WI38 (cell line): ENCODE measurements at regions not wholly inside any gene's neighbourhood (a gene's known extent, or its start where the extent isn't known, plus 50 kb on each side); places are given as distances from the start of the nearest gene placed in this dataset.

Experiments used
- H3K4me3 ChIP-seq: 2 replicates; pipeline ENCODE4 v1.5.1; 2011; ENCODE audit warnings: low read depth, mild to moderate bottlenecking, control low read depth, low read length
- TF ChIP-seq, protein P1 (sequence below): IDR thresholded peaks from 2 replicates; pipeline ENCODE4 v1.5.1; 2012; ENCODE audit warnings: low read depth, mild to moderate bottlenecking, control low read depth, low read length

DNA sequence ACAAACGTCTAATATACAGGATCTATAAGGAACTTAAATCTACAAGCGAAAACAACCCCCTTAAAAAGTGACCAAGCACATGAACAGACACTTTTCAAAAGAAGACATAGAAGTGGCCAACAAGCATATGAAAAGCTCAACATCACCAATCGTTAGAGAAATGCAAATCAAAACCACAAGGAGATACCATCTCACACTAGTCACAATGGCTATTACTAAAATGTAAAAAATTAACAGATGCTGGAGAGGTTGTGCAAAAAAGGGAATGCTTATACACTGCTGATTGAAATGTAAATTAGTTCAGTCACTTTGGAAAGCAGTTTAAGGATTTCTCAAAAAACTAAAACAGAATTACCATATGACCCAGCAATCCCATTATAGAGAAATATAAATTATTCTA lies 1148.5 kb upstream of the FAM98A start:
- TF ChIP-seq, protein P1, sequence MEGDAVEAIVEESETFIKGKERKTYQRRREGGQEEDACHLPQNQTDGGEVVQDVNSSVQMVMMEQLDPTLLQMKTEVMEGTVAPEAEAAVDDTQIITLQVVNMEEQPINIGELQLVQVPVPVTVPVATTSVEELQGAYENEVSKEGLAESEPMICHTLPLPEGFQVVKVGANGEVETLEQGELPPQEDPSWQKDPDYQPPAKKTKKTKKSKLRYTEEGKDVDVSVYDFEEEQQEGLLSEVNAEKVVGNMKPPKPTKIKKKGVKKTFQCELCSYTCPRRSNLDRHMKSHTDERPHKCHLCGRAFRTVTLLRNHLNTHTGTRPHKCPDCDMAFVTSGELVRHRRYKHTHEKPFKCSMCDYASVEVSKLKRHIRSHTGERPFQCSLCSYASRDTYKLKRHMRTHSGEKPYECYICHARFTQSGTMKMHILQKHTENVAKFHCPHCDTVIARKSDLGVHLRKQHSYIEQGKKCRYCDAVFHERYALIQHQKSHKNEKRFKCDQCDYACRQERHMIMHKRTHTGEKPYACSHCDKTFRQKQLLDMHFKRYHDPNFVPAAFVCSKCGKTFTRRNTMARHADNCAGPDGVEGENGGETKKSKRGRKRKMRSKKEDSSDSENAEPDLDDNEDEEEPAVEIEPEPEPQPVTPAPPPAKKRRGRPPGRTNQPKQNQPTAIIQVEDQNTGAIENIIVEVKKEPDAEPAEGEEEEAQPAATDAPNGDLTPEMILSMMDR, result no peak
- H3K4me3 ChIP-seq, result no peak overlapping the region

DNA sequence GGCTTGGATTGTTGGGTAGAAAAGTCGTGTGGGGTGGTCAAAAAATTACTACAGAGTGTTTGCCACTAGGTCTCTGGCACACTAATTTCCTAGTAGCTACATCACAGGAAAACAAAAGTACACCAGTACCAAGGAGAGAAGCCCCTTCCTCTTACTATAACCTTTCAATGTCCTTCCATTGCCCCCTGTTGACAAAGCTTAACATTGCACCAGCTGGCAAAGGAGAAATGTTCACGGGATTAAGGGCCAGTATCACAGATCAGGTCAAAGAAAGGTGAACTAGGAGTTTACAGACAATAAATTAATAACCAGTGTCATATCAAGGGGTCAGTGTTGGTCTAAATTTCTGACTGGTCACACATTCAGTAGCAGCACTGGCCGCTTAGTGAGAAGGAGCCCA lies 1139.6 kb upstream of the FAM98A start:
- H3K4me3 ChIP-seq, result no peak overlapping the region
- TF ChIP-seq, protein P1, result no peak

GRCh38 chr2:34737146-34737545 lies 1138.0 kb upstream of the FAM98A start:
- TF ChIP-seq, protein P1, result no peak
- no peak overlapping the region for H3K4me3 ChIP-seq

- TF ChIP-seq, protein P1, result no peak
- no peak overlapping the region for H3K4me3 ChIP-seq
These were observed 1137.4 kb upstream of the FAM98A start for GRCh38 chr2:34736482-34736881.

GRCh38 chr2:34734662-34735061 lies 1135.6 kb upstream of the FAM98A start:
- TF ChIP-seq, protein P1, result no peak

DNA sequence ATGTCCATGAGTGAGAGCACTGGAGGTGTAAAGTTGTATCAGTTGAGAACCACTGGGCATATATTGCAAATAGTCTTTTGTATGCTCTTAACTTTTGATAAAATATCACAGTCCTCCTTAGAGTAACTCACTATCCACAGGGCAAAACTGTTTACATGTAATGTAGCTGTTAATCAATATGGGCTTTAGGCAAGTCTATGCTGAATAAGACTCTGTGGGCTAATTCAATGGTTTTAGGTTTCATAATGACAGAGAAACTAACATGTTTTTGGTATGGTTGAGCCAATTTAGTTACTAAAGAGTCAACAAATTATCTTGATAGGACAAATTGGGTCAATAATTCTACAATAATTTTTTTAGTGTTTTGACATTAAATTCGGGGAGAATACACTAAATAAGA lies 1134.9 kb upstream of the FAM98A start:
- no peak overlapping the region for H3K4me3 ChIP-seq
- TF ChIP-seq, protein P1, result no peak

More at GRCh38 chr2:34734662-34735061, 1135.6 kb upstream of the FAM98A start:
- H3K4me3 ChIP-seq, result no peak overlapping the region

- TF ChIP-seq, protein P1, result no peak
- H3K4me3 ChIP-seq, result no peak overlapping the region
These were observed 1132.2 kb upstream of the FAM98A start for GRCh38 chr2:34731292-34731691.
